ENCODE measurements at regions not wholly inside any gene's neighbourhood (a gene's known extent, or its start where the extent isn't known, plus 50 kb on each side); places are given as distances from the start of the nearest gene placed in this dataset.

DNA sequence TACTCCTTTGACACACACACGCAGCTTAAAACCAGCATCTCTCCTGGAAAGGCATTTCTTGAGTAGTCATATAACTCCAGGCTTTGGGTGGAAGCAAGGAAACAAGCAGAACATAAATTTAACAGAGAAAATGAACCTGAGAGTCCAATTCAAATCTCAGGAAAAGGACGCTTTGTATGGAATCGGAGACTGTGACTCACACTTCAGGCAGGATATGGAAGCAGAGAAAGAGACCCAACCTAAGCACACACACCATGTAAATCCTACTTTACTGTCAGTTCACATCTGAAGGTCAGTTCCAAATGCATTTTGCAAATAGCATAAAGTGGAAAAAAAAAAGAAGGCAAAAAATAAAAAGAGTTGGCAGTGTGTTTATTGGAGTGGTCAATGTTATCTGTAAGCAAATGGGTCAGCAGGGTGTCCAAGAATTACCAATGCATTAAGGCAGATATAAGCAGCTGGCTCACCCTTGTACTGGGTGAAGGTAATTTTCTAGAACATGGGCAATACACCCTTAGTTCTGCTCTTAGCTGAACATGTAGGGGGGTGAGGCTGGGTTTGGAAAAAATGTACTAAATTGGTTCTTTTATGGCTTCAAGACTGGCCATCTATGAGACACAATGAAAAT, 283.7 kb upstream of the NT5E start:
- TF ChIP-seq, protein P1, sequence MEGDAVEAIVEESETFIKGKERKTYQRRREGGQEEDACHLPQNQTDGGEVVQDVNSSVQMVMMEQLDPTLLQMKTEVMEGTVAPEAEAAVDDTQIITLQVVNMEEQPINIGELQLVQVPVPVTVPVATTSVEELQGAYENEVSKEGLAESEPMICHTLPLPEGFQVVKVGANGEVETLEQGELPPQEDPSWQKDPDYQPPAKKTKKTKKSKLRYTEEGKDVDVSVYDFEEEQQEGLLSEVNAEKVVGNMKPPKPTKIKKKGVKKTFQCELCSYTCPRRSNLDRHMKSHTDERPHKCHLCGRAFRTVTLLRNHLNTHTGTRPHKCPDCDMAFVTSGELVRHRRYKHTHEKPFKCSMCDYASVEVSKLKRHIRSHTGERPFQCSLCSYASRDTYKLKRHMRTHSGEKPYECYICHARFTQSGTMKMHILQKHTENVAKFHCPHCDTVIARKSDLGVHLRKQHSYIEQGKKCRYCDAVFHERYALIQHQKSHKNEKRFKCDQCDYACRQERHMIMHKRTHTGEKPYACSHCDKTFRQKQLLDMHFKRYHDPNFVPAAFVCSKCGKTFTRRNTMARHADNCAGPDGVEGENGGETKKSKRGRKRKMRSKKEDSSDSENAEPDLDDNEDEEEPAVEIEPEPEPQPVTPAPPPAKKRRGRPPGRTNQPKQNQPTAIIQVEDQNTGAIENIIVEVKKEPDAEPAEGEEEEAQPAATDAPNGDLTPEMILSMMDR (IDR thresholded peaks at IDR 0.05): no peak
- no peak for TF ChIP-seq POLR2A (IDR thresholded peaks at IDR 0.05)
